ENCODE measurements at regions not wholly inside any gene's neighbourhood (a gene's known extent, or its start where the extent isn't known, plus 50 kb on each side); places are given as distances from the start of the nearest gene placed in this dataset.

DNA sequence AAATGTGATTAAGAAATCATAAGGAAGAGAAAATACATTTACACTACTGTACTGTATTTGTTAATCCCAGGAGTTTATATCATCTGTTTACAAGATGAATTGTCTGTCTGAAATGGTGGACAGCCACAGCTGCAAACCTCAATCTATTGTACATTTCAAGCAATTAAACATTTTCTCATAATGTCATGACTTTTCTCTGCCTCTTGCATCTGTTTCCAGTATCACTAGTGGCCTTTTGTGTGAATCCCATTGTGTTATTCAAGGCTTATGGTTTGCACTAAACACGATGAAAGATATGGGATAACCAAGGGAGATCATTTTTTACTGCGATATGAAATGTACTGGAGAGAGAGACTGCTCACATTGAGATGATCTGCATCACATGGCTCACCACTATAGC is 200.2 kb upstream of the LRRN1 start:
- no CpG with 5 or more reads among the region's 2 CpGs for WGBS (ENCODE audit: insufficient coverage)
- no peak overlapping the region for H3K9ac ChIP-seq (ENCODE audit: insufficient read depth, low read length, poor library complexity, severe bottlenecking)
- H3K27ac ChIP-seq (ENCODE audit: low read depth in 1 of 2, low read length in 2 of 2), result no peak overlapping the region
- H3K36me3 ChIP-seq (replicated peaks in 1 of 2; ENCODE audit: control insufficient read depth in 1 of 2, insufficient read depth in 2 of 2, low read length in 2 of 2), result no peaks in the 10 kb centered on the region
- no peak overlapping the region for H3K4me3 ChIP-seq (replicated peaks in 1 of 3; ENCODE audit: low read depth in 2 of 3, low read length in 3 of 3)
- DNase-seq, result no peak
- no peaks in the 10 kb centered on the region for H3K4me1 ChIP-seq (ENCODE audit: control insufficient read depth in 1 of 2, insufficient read depth in 2 of 2, low read length in 2 of 2)
- H3K4me2 ChIP-seq (replicated peaks; ENCODE audit: extremely low read depth, low read length, poor library complexity, severe bottlenecking), result no peak overlapping the region
- no peak overlapping the region for H3K27ac Mint-ChIP-seq
- intact Hi-C loops (cut with micrococcal nuclease), result no loop called here
- no peak overlapping the region for H3K4me3 Mint-ChIP-seq
- H3K9me3 ChIP-seq (replicated peaks in 1 of 2; ENCODE audit: control insufficient read depth in 1 of 2, insufficient read depth in 1 of 2, low read length in 2 of 2), result no peaks in the 10 kb centered on the region
- H3K79me2 ChIP-seq (ENCODE audit: insufficient read depth, low read length), result no peaks in the 10 kb centered on the region
- H4K20me1 ChIP-seq (ENCODE audit: insufficient read depth, low read length), result no peaks in the 10 kb centered on the region
- H3K4me1 Mint-ChIP-seq, result no peaks in the 10 kb centered on the region
- H3K9me3 Mint-ChIP-seq, result peaks cover under 1 to 12% (median 6%) of the 10 kb centered on the region in 7 donors
- TF ChIP-seq, protein P1, sequence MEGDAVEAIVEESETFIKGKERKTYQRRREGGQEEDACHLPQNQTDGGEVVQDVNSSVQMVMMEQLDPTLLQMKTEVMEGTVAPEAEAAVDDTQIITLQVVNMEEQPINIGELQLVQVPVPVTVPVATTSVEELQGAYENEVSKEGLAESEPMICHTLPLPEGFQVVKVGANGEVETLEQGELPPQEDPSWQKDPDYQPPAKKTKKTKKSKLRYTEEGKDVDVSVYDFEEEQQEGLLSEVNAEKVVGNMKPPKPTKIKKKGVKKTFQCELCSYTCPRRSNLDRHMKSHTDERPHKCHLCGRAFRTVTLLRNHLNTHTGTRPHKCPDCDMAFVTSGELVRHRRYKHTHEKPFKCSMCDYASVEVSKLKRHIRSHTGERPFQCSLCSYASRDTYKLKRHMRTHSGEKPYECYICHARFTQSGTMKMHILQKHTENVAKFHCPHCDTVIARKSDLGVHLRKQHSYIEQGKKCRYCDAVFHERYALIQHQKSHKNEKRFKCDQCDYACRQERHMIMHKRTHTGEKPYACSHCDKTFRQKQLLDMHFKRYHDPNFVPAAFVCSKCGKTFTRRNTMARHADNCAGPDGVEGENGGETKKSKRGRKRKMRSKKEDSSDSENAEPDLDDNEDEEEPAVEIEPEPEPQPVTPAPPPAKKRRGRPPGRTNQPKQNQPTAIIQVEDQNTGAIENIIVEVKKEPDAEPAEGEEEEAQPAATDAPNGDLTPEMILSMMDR (IDR thresholded peaks at IDR 0.05), result no peak
- peaks cover 0 to 6% (median 0%) of the 10 kb centered on the region in 3 donors for H3K27me3 Mint-ChIP-seq (ENCODE audit: low read depth in 3 of 3)
- no peak overlapping the region for H2AFZ ChIP-seq (ENCODE audit: insufficient read depth, low read depth, low read length, poor library complexity, severe bottlenecking)
- H3K27me3 ChIP-seq (ENCODE audit: control insufficient read depth in 2 of 2, insufficient read depth in 2 of 2, low read length in 2 of 2), result peaks cover 0 to 5% of the 10 kb centered on the region in 2 donors
- no peaks in the 10 kb centered on the region for H3K36me3 Mint-ChIP-seq

DNA sequence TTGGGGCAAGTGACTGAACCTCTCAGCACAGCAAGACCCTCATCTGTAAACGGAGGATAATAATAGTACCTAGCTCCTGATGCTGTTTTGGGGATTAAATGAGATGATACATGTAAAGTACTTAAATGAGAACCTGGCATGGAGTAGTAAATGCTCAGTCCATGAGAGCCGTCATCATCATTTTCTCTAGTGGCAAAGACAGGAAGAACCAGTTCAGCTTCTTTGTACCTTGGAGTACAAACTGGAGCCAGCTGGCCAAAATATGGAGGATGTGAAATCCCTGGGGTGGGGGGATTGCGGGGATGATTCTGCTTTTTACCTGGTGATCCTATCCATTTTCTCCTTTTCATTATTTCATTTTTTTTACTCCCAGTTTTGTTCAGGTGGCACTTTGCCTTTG is 204.2 kb upstream of the LRRN1 start:
- peaks cover 6% of the 10 kb centered on the region for H3K4me1 Mint-ChIP-seq
- H3K4me3 ChIP-seq (replicated peaks in 1 of 3; ENCODE audit: low read depth in 2 of 3, low read length in 3 of 3), result no peak overlapping the region
- H3K9me3 ChIP-seq (replicated peaks in 1 of 2; ENCODE audit: control insufficient read depth in 1 of 2, insufficient read depth in 1 of 2, low read length in 2 of 2), result no peaks in the 10 kb centered on the region
- peaks cover 0 to 4% (median 2%) of the 10 kb centered on the region in 3 donors for H3K27me3 Mint-ChIP-seq (ENCODE audit: low read depth in 3 of 3)
- H3K4me1 ChIP-seq (ENCODE audit: control insufficient read depth in 1 of 2, insufficient read depth in 2 of 2, low read length in 2 of 2), result peaks cover 1 to 3% of the 10 kb centered on the region in 2 donors
- no peaks in the 10 kb centered on the region for H3K79me2 ChIP-seq (ENCODE audit: insufficient read depth, low read length)
- H3K4me3 Mint-ChIP-seq, result no peak overlapping the region
- no peak for DNase-seq
- no peaks in the 10 kb centered on the region for H4K20me1 ChIP-seq (ENCODE audit: insufficient read depth, low read length)
- TF ChIP-seq, protein P1 (IDR thresholded peaks at IDR 0.05), result no peak
- H3K36me3 Mint-ChIP-seq, result no peaks in the 10 kb centered on the region
- H3K4me2 ChIP-seq (replicated peaks; ENCODE audit: extremely low read depth, low read length, poor library complexity, severe bottlenecking), result no peak overlapping the region
- H3K27me3 ChIP-seq (ENCODE audit: control insufficient read depth in 2 of 2, insufficient read depth in 2 of 2, low read length in 2 of 2), result no peaks in the 10 kb centered on the region
- H3K27ac Mint-ChIP-seq, result no peak overlapping the region
- intact Hi-C loops (cut with micrococcal nuclease), result no loop called here
- WGBS (ENCODE audit: insufficient coverage), result 100% methylated on average over 1 of the region's 3 CpGs
- H3K9me3 Mint-ChIP-seq, result peaks cover 0 to 20% (median 8%) of the 10 kb centered on the region in 7 donors
- H3K9ac ChIP-seq (ENCODE audit: insufficient read depth, low read length, poor library complexity, severe bottlenecking), result no peak overlapping the region
- no peak overlapping the region for H2AFZ ChIP-seq (ENCODE audit: insufficient read depth, low read depth, low read length, poor library complexity, severe bottlenecking)
- H3K36me3 ChIP-seq (replicated peaks in 1 of 2; ENCODE audit: control insufficient read depth in 1 of 2, insufficient read depth in 2 of 2, low read length in 2 of 2), result no peaks in the 10 kb centered on the region
- H3K27ac ChIP-seq (ENCODE audit: low read depth in 1 of 2, low read length in 2 of 2), result no peak overlapping the region
